ENCODE measurements at regions not wholly inside any gene's neighbourhood (a gene's known extent, or its start where the extent isn't known, plus 50 kb on each side); places are given as distances from the start of the nearest gene placed in this dataset.

- DNase-seq = no peak
Measured at GRCh38 chr9:115912086-115912485, 241.5 kb upstream of the PAPPA start.

- DNase-seq = no peak
Measured at GRCh38 chr9:115913696-115914095, 239.9 kb upstream of the PAPPA start.

- no peak for DNase-seq
Measured at GRCh38 chr9:115914291-115914690, 239.3 kb upstream of the PAPPA start.

GRCh38 chr9:115921301-115921700 lies 232.3 kb upstream of the PAPPA start:
- no peak for DNase-seq

- no peak for DNase-seq
Measured at GRCh38 chr9:115922444-115922843, 231.1 kb upstream of the PAPPA start.

GRCh38 chr9:115923410-115923809 lies 230.2 kb upstream of the PAPPA start:
- DNase-seq = no peak

GRCh38 chr9:115923903-115924668 lies 229.5 kb upstream of the PAPPA start:
- DNase-seq = no peak

- no peak for DNase-seq
Measured at GRCh38 chr9:115924669-115924987, 229.0 kb upstream of the PAPPA start.

GRCh38 chr9:115925424-115925823 lies 228.2 kb upstream of the PAPPA start:
- no peak for DNase-seq

GRCh38 chr9:115930472-115930871 lies 223.1 kb upstream of the PAPPA start:
- no peak for DNase-seq

- DNase-seq = no peak
Measured at GRCh38 chr9:115938479-115938878, 215.1 kb upstream of the PAPPA start.

GRCh38 chr9:115939065-115939765 lies 214.4 kb upstream of the PAPPA start:
- DNase-seq = no peak

GRCh38 chr9:115941561-115942315 lies 211.9 kb upstream of the PAPPA start:
- no peak for DNase-seq

- no peak for DNase-seq
Measured at GRCh38 chr9:115943431-115944165, 210.0 kb upstream of the PAPPA start.

- no peak for DNase-seq
Measured at GRCh38 chr9:115944166-115944948, 209.2 kb upstream of the PAPPA start.

GRCh38 chr9:115945009-115945431 lies 208.6 kb upstream of the PAPPA start:
- DNase-seq = no peak

- DNase-seq = no peak
Measured at GRCh38 chr9:115946530-115946929, 207.1 kb upstream of the PAPPA start.

- DNase-seq = no peak
Measured at GRCh38 chr9:115951977-115952376, 201.6 kb upstream of the PAPPA start.

GRCh38 chr9:115952430-115953292 lies 200.9 kb upstream of the PAPPA start:
- no peak for DNase-seq

GRCh38 chr9:115956371-115956770 lies 197.2 kb upstream of the PAPPA start:
- DNase-seq = no peak

- no peak for DNase-seq
Measured at GRCh38 chr9:115957585-115957984, 196.0 kb upstream of the PAPPA start.
